OCI-LY1 (cell line): ENCODE measurements at regions not wholly inside any gene's neighbourhood (a gene's known extent, or its start where the extent isn't known, plus 50 kb on each side); places are given as distances from the start of the nearest gene placed in this dataset.

ENCODE experiments used
- H2AFZ ChIP-seq: fragments of 200-600 bp; sonication (generic), shearing (Covaris generic); 2 replicates; pipeline ENCODE4 v1.6.0; 2014; ENCODE audit warnings: antibody characterized with exemption, mild to moderate bottlenecking, low read length
- H3F3A ChIP-seq: fragments of 200-600 bp; sonication (generic), shearing (Covaris generic); 2 replicates; pipeline ENCODE4 v1.6.0; 2014; ENCODE audit warnings: mild to moderate bottlenecking, antibody characterized with exemption, low read length, moderate library complexity; ENCODE audit not compliant: insufficient read depth
- H3K27ac ChIP-seq: fragments of 200-600 bp; sonication (generic); 2 replicates; pipeline ENCODE4 v1.5.1; 2014; ENCODE audit warnings: low read length, mixed run types, mild to moderate bottlenecking, low read depth; ENCODE audit not compliant: poor library complexity, severe bottlenecking
- H3K27me3 ChIP-seq: fragments of 200-600 bp; sonication (generic); 2 replicates; pipeline ENCODE4 v1.6.0; 2014; ENCODE audit warnings: antibody characterized with exemption, mild to moderate bottlenecking, low read length, moderate library complexity; ENCODE audit not compliant: insufficient read depth
- H3K36me3 ChIP-seq: fragments of 200-600 bp; sonication (generic); 2 replicates; pipeline ENCODE4 v1.6.1; 2014; ENCODE audit warnings: mild to moderate bottlenecking, antibody characterized with exemption, low read length, moderate library complexity, mixed read lengths; ENCODE audit not compliant: insufficient read depth
- H3K4me1 ChIP-seq: fragments of 200-600 bp; sonication (generic); 2 replicates; pipeline ENCODE4 v1.5.1; 2014; ENCODE audit warnings: mild to moderate bottlenecking, low read length, moderate library complexity; ENCODE audit not compliant: insufficient read depth, severe bottlenecking
- H3K4me2 ChIP-seq: fragments of 200-600 bp; sonication (generic), shearing (Covaris generic); 2 replicates; pipeline ENCODE4 v1.6.1; 2014; ENCODE audit warnings: low read length
- H3K4me3 ChIP-seq: fragments of 200-600 bp; sonication (generic); 2 replicates; pipeline ENCODE4 v1.5.1; 2014; ENCODE audit warnings: low read length, low read depth, mild to moderate bottlenecking, mixed read lengths; ENCODE audit not compliant: poor library complexity, severe bottlenecking
- H3K79me2 ChIP-seq: fragments of 200-600 bp; shearing (Covaris generic); 2 replicates; pipeline ENCODE4 v1.6.1; 2016; ENCODE audit warnings: mixed run types, low read length, mixed read lengths; ENCODE audit not compliant: insufficient read depth
- H3K9ac ChIP-seq: fragments of 200-600 bp; sonication (generic), shearing (Covaris generic); 2 replicates; pipeline ENCODE4 v1.6.1; 2014; ENCODE audit warnings: mild to moderate bottlenecking, low read length, mixed read lengths
- H3K9me2 ChIP-seq: fragments of 200-600 bp; sonication (generic), shearing (Covaris generic); 2 replicates; pipeline ENCODE4 v1.6.1; 2014; ENCODE audit warnings: low read depth, mild to moderate bottlenecking, low read length, mixed read lengths
- H3K9me3 ChIP-seq: fragments of 200-600 bp; shearing (Covaris generic); 2 replicates; pipeline ENCODE4 v1.6.1; 2014; ENCODE audit warnings: low read length, mixed read lengths
- H4K20me1 ChIP-seq: fragments of 200-600 bp; sonication (generic), shearing (Covaris generic); 2 replicates; pipeline ENCODE4 v1.6.0; 2016; ENCODE audit warnings: mild to moderate bottlenecking, low read length; ENCODE audit not compliant: insufficient read depth
- EZH2 ChIP-seq: fragments of 200-600 bp; sonication (generic), shearing (Covaris generic); IDR thresholded peaks from 2 replicates; pipeline ENCODE4 v1.8.0; 2017; ENCODE audit warnings: borderline replicate concordance, mixed run types, mild to moderate bottlenecking, antibody characterized with exemption, low read length, moderate library complexity, mixed read lengths
- TF ChIP-seq, protein P1 (sequence below): fragments of 200-600 bp; sonication (generic), shearing (Covaris generic); IDR thresholded peaks from 2 replicates; pipeline ENCODE4 v1.5.1; 2017; ENCODE audit warnings: mild to moderate bottlenecking, antibody characterized with exemption, low read length, moderate library complexity, mixed read lengths

DNA sequence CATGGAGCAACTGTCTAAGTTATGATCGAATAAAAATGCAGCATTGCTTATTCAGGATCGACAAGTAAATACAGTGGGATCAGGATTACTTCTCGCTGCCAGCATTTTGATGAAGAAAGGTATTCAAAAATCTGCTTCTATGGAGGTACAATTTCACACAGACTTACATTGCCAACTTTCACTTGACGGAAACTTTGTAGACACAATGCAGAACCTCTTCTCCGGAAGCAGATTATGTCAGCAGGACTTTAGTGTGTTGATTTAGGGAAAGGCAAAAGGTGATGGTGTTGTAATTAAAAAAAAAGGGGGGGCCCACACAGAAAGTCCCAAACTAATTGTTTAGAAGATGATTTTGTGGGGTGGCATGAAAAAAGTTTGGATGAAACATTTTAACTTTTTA is 462.4 kb upstream of the KLF6 start:
- Histone ChIP-seq H3K36me3 (no peaks in the 10 kb centered on the region), H3K27ac (no peak overlapping the region), H3F3A (no peaks in the 10 kb centered on the region), H3K4me3 (no peak overlapping the region), H3K9me2 (no peaks in the 10 kb centered on the region), H3K27me3 (no peaks in the 10 kb centered on the region), H3K4me2 (no peak overlapping the region), H4K20me1 (no peaks in the 10 kb centered on the region), H3K9ac (no peak overlapping the region), H3K4me1 (no peaks in the 10 kb centered on the region), H3K9me3 (no peaks in the 10 kb centered on the region), H2AFZ (no peak overlapping the region), H3K79me2 (no peaks in the 10 kb centered on the region)
- no peak for TF ChIP-seq EZH2
- TF ChIP-seq, protein P1, sequence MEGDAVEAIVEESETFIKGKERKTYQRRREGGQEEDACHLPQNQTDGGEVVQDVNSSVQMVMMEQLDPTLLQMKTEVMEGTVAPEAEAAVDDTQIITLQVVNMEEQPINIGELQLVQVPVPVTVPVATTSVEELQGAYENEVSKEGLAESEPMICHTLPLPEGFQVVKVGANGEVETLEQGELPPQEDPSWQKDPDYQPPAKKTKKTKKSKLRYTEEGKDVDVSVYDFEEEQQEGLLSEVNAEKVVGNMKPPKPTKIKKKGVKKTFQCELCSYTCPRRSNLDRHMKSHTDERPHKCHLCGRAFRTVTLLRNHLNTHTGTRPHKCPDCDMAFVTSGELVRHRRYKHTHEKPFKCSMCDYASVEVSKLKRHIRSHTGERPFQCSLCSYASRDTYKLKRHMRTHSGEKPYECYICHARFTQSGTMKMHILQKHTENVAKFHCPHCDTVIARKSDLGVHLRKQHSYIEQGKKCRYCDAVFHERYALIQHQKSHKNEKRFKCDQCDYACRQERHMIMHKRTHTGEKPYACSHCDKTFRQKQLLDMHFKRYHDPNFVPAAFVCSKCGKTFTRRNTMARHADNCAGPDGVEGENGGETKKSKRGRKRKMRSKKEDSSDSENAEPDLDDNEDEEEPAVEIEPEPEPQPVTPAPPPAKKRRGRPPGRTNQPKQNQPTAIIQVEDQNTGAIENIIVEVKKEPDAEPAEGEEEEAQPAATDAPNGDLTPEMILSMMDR, result no peak

DNA sequence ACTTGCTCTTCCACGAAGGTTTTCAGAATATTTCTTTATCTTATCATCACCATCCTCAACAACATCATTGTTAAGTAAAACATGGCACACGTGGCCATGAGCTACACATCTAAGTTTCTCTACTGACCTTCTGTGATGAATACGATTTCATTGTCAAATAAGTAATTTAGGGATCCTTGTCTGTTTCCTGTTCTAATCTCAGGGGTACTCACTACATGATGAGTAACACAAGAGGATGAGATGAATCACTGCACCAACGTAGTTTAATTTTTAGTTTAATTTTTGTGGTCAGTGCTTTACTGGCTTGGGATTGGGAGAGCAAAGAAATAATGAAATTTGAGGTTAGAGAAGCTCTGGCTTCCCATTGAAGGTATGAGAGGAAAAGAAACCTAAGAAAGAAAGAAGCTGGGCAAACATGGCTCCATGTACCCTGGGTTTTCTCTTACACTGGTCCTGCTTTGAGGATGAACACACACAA is 461.9 kb upstream of the KLF6 start:
- TF ChIP-seq, protein P1, result no peak
- no peak for TF ChIP-seq EZH2
- H2AFZ ChIP-seq, result no peak overlapping the region
- no peaks in the 10 kb centered on the region for H3K9me3 ChIP-seq
- no peaks in the 10 kb centered on the region for H3K36me3 ChIP-seq
- H3K9ac ChIP-seq, result no peak overlapping the region
- H4K20me1 ChIP-seq, result no peaks in the 10 kb centered on the region
- H3K4me3 ChIP-seq, result no peak overlapping the region
- H3K9me2 ChIP-seq, result no peaks in the 10 kb centered on the region
- H3K4me1 ChIP-seq, result no peaks in the 10 kb centered on the region
- H3K27ac ChIP-seq, result no peak overlapping the region
- H3K27me3 ChIP-seq, result no peaks in the 10 kb centered on the region
- no peaks in the 10 kb centered on the region for H3F3A ChIP-seq
- H3K79me2 ChIP-seq, result no peaks in the 10 kb centered on the region
- H3K4me2 ChIP-seq, result no peak overlapping the region

DNA sequence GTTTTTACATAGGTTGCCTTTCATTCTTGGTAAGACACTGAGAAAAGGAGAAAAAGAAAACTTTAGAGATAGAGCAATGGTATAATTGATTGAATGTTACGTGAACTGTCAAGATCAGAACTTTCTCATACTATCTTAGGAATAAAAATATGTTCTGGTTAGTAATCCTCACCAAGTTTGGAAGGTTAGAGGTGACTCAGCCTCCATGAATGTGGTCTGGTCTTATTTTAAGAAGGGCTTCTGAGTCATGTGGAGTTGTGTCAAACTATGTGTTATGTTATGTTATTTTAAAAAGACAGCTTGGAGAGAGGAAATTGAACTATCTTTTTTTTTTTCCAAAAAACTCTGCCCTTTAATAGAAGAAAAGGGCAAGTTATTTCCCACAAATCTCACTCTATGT is 458.6 kb upstream of the KLF6 start:
- Histone ChIP-seq H3K4me1 (no peaks in the 10 kb centered on the region), H3K9ac (no peak overlapping the region), H3K27ac (no peak overlapping the region), H3K36me3 (no peaks in the 10 kb centered on the region), H3K4me2 (no peak overlapping the region), H3K9me2 (no peaks in the 10 kb centered on the region), H4K20me1 (no peaks in the 10 kb centered on the region), H3K4me3 (no peak overlapping the region), H3K79me2 (no peaks in the 10 kb centered on the region), H2AFZ (no peak overlapping the region), H3K27me3 (no peaks in the 10 kb centered on the region), H3F3A (no peaks in the 10 kb centered on the region), H3K9me3 (no peaks in the 10 kb centered on the region)
- TF ChIP-seq, protein P1, result no peak
- TF ChIP-seq EZH2, result no peak
